HG03354 (cell line): ENCODE measurements at regions not wholly inside any gene's neighbourhood (a gene's known extent, or its start where the extent isn't known, plus 50 kb on each side); places are given as distances from the start of the nearest gene placed in this dataset.

Experiments
- ATAC-seq: cut with Tn5 transposase; IDR thresholded peaks from one replicate; pipeline ENCODE4 v1.9.1; 2021; ENCODE audit warnings: mild to moderate bottlenecking; ENCODE audit not compliant: unreplicated experiment, poor library complexity, severe bottlenecking

DNA sequence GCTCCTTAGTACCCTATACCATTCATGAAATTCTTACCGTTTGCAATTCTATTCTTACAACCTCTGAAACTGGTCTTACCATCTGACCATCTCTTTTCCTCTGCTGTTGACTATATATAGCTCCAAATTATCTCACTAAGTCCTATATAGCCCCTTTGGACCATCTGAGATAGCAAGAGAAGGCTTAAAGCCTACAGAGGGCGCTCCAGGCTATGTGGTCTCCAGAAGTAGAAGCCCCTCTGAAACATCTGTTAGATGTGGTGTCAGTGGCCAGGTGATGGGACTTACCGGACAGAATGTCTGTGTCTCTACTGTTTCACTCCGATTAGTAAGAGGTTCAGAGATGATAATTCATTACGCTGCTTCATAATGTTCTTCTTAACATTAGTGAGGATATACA, 140.7 kb upstream of the BMP2 start:
- ATAC-seq, result no peak

DNA sequence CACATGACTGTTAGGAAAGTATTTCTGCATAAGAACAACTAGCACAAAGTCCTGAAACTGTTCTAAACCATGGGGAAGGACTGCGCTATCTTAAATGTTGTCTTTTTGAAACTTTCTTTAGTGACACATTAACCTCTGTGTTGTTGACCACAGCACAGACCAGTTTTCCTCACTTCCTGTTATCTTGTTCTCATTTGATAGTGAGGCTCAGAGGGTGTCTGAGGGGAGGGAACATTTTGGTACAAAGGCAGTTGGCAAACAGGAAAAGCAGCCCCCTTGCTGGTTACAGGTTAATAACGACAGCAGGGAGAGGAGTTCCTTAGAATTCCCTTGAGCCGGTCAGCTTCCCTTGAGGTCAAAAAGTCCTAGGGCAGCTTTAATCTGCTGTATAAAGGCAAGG, 143.5 kb upstream of the BMP2 start:
- ATAC-seq, result peak; percentile 99

DNA sequence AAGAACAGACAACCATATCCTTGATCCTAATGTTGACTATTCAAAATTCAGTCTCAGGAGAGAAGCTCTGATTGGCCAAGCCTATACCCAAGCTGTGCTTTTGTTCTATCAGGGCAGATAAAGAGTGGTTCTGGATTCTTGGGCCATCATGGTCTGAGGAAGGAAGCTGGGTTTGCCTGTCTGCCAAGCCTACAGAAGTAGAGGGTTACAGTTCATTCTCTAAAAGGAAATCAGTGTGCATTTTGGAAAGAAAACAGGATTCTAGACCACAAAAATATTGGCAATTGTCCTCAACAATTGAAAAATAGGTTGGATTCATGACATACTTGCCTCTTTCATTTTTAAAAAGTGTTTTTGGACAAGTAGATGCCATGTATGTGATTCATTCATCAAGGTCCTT, 145.4 kb upstream of the BMP2 start:
- ATAC-seq, result no peak

DNA sequence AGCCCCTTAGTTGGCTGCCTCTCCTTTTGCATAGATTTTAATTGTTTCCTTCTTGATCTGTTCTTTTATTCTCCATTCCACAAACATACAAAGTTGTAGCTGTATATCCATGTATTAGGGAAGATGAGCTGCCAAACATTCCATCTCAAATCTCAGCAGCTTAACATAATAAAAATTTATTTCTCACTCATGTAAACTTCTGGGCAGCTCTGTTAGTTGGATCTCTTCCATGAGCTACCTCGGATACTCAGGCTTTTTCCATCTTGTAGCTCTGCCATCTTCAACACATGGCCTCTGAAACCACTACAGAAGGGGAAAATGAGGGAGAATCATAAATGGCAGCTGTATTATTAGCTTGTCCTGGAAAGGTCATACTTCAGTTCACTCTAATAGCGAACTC, 149.4 kb upstream of the BMP2 start:
- ATAC-seq, result no peak

DNA sequence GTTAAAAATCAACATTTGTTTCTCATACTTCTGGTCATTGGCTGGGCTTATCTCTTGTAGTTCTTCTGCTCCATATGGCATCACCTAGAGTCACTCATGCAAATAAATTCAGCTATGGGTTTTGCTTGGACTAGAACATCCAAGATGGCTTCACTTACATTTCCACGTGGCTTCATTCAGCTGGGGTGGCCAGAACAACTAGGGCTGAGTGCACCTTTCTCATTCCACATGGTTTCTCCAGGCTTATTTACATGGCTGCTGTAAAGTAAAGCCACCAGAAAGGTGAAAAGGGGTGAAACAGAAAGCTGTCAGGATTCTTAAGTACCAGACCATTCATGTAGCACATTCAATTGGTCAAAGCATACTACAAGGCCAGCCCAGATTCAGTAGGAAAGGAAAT, 151.1 kb upstream of the BMP2 start:
- ATAC-seq, result no peak

DNA sequence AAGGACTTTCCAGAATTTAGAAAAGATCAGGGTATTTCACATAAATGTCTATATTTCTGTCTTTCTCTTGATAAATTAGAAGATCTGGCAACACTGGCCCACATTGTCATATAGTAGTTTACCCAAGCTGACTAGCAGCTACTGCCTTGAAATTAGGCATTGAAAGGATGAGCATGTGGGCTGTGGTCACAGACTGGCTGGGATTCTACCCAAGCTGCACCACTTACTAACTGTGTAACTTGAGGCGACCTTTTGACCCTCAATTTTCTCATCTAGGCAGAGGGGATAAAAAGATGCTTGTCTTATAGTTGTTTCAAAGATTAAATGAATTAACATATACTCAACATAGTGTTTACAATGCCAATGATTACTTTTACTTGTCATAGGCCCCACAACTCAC, 152.7 kb upstream of the BMP2 start:
- ATAC-seq, result peak; percentile 47

DNA sequence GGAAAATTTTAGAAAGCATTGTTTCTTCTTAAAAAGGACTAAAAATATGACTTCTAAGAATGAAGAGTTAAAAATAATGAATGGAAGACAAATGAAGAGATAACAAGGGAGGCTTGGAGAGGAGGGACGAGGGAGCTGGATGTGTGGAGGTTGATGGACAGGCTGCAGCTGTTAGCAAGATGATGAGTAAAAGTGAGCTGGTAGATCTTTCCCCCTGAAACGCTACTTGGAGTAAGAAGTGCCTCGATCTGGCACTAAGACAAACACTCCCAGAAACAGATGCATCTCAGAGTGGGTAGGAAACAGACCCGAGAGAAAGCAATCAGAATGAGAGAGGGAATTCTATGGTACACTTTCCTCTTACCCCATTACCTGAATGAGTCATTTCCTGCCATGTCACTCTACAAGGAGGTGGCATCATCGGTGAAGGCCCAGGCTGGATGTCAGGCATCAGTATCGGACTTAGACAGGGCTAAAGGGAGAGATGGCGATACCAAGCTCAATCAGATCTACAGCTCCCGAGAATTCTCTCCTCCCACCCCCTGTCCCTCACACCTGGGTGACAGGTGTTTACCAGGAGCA, 154.1 kb upstream of the BMP2 start:
- peak; percentile 85 for ATAC-seq

DNA sequence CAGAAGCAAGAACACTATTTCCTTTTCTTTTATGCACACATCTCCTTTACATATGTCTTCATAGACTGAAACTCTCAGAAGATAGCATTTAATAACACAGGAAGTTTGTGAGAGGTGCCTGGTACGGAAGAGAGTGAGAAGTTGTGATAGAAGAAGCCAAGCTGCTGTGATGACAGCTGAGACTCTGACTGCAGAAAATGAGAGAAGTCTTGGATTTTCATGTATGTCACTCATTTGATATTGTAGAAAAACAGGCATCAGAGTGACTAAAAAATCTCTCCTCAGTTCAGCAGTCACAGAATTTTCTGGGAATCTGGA, 154.9 kb upstream of the BMP2 start:
- no peak for ATAC-seq

DNA sequence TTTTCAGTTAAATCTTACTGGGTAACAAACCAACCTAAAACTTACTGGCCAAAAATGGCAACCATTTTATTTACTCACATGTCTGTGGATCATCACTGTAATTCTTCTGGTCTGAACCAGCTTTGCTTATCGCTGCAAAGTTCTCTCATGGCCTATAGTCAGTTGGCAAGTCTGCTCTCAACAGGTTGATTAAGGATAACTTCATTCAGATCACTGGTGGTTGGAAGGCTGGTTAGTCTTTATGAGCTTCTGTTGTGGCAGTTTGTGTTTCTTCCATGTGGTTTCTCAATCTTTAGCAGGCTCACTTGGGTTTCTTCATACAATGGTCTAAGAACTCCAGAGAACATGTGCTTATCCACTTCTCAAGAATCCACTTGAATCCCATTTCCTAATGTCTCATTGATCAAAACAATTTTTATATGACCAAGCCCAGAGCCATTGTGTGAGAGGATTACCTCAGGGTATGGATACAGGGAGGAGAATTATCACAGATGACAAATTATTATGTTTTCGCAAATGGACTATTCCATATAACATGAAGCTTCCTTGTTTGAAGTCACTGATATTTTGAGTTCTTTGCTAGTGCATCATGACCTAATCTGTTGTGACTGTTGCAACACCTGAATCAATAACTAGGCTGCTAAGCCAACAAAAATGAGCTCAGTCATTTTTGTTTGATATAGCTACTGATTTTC, 155.4 kb upstream of the BMP2 start:
- ATAC-seq, result no peak

DNA sequence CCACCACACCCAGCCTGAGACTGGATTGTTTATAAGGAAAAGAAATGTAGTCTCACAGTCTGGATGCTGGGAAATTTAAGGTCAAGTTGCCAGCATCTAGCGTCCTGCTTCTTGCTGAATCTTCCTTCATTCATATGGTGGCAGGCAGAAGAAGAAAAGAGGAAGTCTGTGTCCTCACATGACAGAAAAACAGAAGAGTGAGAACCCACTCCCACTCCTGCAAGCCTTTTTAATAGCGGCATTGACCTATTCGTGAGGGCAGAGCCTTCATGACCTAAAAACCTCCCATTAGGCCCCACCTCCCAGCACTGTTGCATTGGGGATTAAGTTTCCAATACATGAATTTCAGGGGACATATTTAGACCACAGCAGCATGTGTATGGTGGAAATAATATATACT, 160.8 kb upstream of the BMP2 start:
- ATAC-seq, result no peak

DNA sequence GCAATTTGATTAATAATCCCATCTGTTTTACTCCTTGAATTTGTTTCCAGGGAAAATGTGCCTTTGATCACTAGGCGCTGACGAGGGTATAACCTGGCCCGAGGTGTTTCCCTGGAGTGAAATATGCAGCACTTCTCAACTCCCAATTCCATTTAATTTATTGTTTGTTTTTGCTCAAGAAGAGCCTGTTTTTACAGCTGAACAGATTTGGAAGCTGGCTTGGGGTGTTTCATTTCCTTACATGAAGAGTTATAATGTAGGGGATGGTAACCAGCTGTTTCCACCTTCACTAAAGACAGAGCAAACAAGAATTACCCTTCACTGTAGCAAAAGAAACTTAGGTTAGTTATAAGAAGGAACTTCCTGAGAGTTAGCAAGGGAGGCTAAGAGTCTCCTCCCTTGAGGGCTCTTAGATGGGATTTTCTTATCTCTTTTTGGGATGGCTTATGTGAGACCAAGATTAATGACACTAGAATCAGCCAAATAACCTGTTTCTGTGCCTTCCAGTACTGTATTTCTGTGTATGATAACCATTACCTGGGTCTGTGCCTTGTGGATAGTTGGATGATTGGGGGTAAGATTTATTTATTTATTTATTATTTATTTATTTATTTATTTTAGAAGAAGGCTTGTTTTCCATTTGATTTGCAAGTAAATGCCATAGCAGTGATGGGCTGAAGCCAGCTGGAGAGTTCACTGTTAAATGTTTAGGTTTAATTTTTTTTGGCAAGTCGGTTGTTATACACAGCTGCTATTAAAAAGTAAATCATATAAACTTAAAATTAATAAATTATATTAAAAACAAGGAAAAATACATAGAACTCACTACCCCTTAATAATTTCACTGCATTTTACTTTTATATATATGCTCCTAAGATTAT, 162.2 kb upstream of the BMP2 start:
- no peak for ATAC-seq

DNA sequence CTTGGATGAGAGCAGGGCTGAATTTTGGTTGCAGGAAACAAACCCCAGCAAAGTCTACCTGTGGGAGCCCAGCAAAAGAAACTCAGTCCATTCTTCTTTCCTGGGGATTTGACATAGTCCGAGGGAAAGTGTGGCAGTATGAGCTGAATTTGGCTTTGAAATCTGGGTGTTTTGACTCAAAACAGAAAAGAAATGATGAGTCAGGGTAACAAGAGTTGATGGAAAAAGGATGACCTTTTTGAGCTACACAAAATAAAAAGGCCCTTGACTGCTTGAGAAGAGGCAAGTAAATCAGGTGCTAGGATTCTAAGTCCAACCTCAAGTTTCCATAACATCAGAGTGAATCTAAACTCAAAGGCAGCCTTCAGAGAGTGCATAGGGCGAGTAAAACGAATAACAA, 163.3 kb upstream of the BMP2 start:
- ATAC-seq, result no peak

DNA sequence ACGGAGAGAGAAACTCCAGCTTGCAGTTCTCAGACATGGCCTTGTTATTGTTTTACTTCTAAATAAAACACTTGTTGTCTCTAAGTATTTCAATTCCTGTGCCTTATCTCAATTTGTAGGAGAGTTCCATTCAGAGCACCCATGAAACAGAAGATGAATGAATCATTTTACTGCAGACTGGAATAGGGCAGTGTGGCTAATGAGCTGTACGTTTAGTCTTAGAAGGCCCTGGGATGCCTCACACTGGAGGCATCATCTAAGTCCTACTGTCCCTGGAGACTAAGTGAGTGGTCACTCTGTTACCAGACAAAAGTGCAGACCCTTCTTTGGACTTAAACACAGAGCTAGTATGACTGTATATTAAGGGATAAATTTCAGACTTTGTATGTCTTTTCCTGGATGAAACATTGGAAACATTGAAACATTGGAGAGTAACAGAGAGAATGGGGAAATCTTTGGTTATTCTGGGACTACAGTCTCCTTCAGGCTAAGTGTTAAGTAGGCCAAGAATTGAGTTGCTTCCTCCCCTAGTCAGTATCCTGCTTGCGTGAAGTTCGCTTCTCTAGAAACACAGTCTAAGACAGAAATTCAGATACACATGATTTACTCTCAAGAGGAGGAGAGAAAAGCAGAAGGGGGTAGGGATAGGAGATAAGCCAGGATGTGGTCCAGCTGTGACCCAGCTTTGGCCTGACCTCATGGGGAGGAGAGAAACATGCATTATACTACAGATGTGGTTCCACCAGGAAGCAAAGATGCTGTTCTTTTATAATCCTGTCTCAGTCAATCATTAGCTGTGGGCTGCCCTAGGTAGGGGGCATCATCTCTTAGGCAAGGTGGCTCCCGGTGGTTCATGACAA, 167.4 kb upstream of the BMP2 start:
- ATAC-seq, result no peak

DNA sequence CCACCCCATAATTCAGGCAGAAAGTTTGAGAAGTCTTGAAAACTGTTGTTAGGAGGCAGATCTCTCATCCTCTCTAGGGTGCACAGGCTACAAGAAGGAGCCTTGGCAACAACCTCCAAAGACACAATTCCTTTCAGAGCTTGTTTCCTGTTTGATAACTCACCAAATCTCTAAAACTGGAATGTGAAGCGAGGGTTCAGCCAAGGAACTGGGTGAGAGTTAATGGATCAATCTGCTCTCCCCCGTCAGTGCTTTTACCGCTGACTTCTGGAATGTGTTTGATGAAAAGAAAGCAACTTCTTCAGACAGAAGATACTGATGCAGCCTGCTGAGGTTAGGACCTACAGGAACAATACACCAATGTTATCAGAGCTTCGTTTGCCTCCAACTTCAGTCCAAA, 171.8 kb upstream of the BMP2 start:
- no peak for ATAC-seq

DNA sequence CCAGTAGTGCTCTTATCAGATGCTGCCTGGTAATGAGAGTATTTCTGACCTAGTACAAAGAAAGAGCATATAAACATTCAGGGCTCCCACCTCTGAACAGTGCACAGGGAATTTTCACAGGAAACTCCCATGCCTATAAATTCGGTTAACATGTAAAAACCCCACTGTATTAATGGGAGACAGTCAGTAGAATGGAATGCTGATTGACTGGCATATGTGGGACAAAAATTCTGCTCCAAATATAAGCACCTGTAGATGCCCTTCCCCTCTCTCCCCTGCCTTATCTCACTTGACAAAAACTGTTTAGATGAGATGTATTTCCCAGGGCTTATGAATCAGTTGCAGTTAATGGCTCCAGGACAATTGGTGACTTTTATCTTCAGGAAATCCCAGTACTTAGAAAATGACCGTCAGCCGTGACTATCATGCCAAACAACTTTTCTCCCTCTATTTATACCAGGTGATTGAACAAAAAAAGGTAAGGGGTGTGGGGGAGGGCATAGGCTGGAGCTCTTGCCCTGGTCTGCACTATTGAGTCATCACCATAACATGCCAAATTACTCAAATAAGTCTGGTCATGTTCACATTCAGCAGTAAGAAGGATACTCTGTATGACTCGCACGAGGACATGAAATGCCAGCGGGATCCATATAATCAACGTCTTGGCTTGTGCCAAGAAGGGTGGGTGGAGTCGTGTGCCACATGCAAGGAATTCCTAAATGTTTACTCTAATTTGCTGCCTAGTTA, 176.4 kb upstream of the BMP2 start:
- no peak for ATAC-seq

DNA sequence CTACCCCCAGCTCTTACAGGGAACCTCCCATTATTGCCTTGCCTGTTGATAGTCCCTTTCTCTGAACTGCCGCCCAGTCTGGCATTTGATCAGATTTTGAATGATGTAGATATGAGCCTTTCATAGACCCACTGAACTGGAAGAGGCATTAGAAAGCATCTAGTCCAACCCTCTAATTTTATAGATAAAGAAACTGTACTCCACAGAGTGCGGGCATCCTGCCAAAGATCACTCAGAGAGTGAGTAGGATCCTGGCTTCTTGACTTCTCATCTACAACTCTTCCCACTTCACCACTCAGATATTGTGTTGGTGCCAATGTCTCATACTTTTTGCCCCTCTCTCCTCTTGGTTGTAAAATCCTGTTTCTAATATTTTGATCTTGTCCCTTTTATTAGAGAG, 179.2 kb upstream of the BMP2 start:
- ATAC-seq, result no peak

DNA sequence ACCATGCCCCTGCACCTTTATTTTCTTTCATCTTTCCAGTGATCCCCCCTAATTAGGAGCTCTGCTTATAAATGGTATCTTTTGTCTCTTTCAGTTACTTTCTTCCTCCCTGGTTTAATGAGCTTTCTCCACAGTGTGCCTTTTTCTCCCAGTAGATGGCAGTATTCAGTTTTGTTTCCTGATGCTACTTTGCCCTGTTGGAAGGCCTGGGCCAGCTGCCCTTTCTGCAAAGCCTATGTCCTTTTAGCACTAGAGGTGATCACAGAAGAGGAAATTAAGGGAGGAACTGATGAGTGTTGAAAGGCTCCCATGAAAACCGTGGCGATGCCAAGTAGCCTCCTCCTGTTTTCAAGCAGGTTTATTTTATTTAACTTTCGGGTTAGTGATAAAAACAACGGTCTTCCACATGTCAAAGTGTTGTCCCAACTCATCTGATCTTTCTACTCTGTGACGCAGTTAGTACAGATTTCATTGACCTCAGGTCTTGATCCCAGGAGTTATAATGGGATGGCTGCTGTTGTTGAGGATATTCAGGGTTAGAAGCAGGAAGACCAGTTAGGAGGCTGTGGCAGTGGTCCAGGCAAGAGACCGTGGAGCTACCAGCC, 184.2 kb upstream of the BMP2 start:
- ATAC-seq, result peak; percentile 93

DNA sequence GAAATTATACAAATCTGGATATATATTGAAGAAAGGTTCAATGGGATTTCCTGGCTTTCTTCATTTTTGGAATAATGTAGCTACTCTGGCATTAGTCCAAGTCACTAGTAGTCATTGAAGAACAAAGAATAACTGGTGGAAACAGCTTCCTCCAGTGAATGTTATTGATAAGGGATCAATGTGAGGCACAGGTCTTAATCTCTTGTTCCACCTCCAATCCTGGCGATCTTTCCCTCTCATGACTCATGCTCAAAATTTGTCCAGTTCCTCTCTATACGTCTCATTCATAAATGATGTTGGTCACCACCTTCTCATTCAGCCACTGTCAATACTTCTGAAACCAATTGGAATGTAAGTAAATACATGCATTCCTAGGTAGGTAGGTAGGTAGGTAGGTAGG, 185.0 kb upstream of the BMP2 start:
- no peak for ATAC-seq

DNA sequence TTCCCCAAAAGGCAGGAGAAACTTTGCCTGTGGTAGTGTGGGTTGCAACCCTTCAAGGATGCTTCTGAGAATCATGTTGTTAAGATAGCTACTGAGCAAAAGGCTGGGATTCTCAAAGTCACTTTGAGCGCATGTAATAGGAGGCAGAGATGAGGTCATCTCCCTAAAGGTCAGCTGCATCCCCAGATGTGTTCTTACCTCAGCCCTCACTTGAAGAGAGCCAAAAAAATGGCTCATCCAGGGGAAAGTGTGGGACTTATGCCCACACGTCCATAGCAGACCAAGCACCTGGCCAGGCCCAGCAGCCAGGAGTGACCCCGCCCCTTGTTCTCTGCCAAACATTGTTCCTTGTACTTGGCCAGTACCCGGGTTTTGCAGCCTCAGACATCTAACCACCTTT, 187.0 kb upstream of the BMP2 start:
- ATAC-seq, result no peak
